Psoas muscle (tissue), 7 donors: ENCODE measurements at regions not wholly inside any gene's neighbourhood (a gene's known extent, or its start where the extent isn't known, plus 50 kb on each side); places are given as distances from the start of the nearest gene placed in this dataset.

Source experiments
- ATAC-seq, 4 donors: fragments of 200-7000 bp; cut with Tn5 transposase; one replicate each; pipeline ENCODE4 v1.9.1; 2020; ENCODE audit warnings: moderate library complexity in 3 of 4, mild to moderate bottlenecking in 2 of 4
- DNase-seq, 2 donors: peaks; one replicate each; pipeline ENCODE4 v3.0.0-alpha.2; 2020
- H3K27ac ChIP-seq: fragments of 200-600 bp; one replicate; pipeline ENCODE4 v1.8.0; 2022
- H3K27me3 ChIP-seq, 3 donors: fragments of 200-600 bp in 1 of 3; one replicate each; pipeline versions ENCODE4 v1.6.1 to v1.8.0; 2013 to 2022; ENCODE audit warnings: low read length in 2 of 3, mild to moderate bottlenecking in 2 of 3, moderate library complexity in 1 of 3; ENCODE audit not compliant: insufficient read depth in 3 of 3
- H3K36me3 ChIP-seq, 2 donors: fragments of 200-600 bp in 1 of 2; one replicate each; pipeline versions ENCODE4 v1.6.1 to v1.8.0; 2013 to 2022; ENCODE audit warnings: low read depth in 1 of 2, mild to moderate bottlenecking in 1 of 2, moderate library complexity in 1 of 2; ENCODE audit not compliant: insufficient read depth in 1 of 2
- H3K4me1 ChIP-seq: fragments of 200-600 bp; one replicate; pipeline ENCODE4 v1.8.0; 2022
- H3K4me3 ChIP-seq: fragments of 200-600 bp; one replicate; pipeline ENCODE4 v1.8.0; 2022; ENCODE audit warnings: mild to moderate bottlenecking
- H3K9me3 ChIP-seq: fragments of 200-600 bp; one replicate; pipeline ENCODE4 v1.8.0; 2022
- CTCF ChIP-seq: fragments of 200-600 bp; IDR thresholded peaks from one replicate; pipeline ENCODE4 v1.8.0; 2022; ENCODE audit warnings: antibody characterized with exemption
- WGBS, 3 donors: extraction: QIAGEN DNeasy Blood & Tissue Kit; methylation state at CpG; one replicate each; pipeline versions ENCODE4 v1.1.6 to v1.1.7; 2013; 5-methylcytosine and 5-hydroxymethylcytosine counted together
- intact Hi-C, 2 donors: fragments of 100-400 bp; cut with DNase I; formaldehyde crosslinking; loops; one replicate each; pipeline versions ENCODE4 v1.11.0 to v1.14.2; 2022
- donor health status: healthy with polysubstance abuse.
- donor health status: DM: no; HTN: no; CAD: no; lungs with moderate emphysema.
- donor health status: Bipolar disorder and iron deficiency.
- donor health status: healthy.
- donor health status: DM: yes; HTN: yes; CAD: no.
- donor health status: DM: no; HTN: no; CAD: no.
- donor health status: DM: yes; HTN: yes; CAD: no.

GRCh38 chr5:3839151-3839550 is 243.5 kb downstream of the IRX1 start:
- no peak overlapping the region for H3K27ac ChIP-seq
- no peaks in the 10 kb centered on the region for H3K4me1 ChIP-seq
- no peak for DNase-seq
- TF ChIP-seq CTCF: no peak
- intact Hi-C loops: no loop called here
- no peaks in the 10 kb centered on the region for H3K36me3 ChIP-seq
- 75 to 78% (median 77%) methylated on average over 2 of the region's 2 CpGs for WGBS, 3 donors
- peaks cover 0 to 2% (median 0%) of the 10 kb centered on the region in 3 donors for H3K27me3 ChIP-seq
- ATAC-seq: no peak
- no peaks in the 10 kb centered on the region for H3K9me3 ChIP-seq
- no peak overlapping the region for H3K4me3 ChIP-seq

- DNase-seq (no peak), ATAC-seq (no peak)
- Histone ChIP-seq H3K27ac (no peak overlapping the region), H3K4me1 (no peaks in the 10 kb centered on the region), H3K9me3 (no peaks in the 10 kb centered on the region), H3K4me3 (no peak overlapping the region), H3K27me3 (peaks cover 0 to 2% (median 0%) of the 10 kb centered on the region in 3 donors), H3K36me3 (no peaks in the 10 kb centered on the region)
- intact Hi-C loops: no loop called here
- 56 to 65% (median 59%) methylated on average over 6 of the region's 6 CpGs for WGBS, 3 donors
- no peak for TF ChIP-seq CTCF
Observed at GRCh38 chr5:3842591-3842990, 247.0 kb downstream of the IRX1 start.

- ATAC-seq: no peak
- H3K27ac ChIP-seq: no peak overlapping the region
- WGBS, 3 donors: 70 to 75% (median 72%) methylated on average over 6 of the region's 6 CpGs
- no peaks in the 10 kb centered on the region for H3K9me3 ChIP-seq
- H3K36me3 ChIP-seq: no peaks in the 10 kb centered on the region
- no peak for TF ChIP-seq CTCF
- H3K4me3 ChIP-seq: no peak overlapping the region
- DNase-seq: no peak
- peaks cover 0 to under 1% (median 0%) of the 10 kb centered on the region in 3 donors for H3K27me3 ChIP-seq
- no peaks in the 10 kb centered on the region for H3K4me1 ChIP-seq
- intact Hi-C loops: no loop called here
Observed at GRCh38 chr5:3843706-3844105, 248.1 kb downstream of the IRX1 start.

GRCh38 chr5:3844266-3844665 is 248.6 kb downstream of the IRX1 start:
- intact Hi-C loops: no loop called here
- no peak overlapping the region for H3K4me3 ChIP-seq
- 63 to 71% (median 69%) methylated on average over 7 of the region's 7 CpGs for WGBS, 3 donors
- H3K27me3 ChIP-seq: no peaks in the 10 kb centered on the region
- DNase-seq: no peak
- H3K27ac ChIP-seq: no peak overlapping the region
- no peaks in the 10 kb centered on the region for H3K4me1 ChIP-seq
- no peak for TF ChIP-seq CTCF
- ATAC-seq: no peak
- no peaks in the 10 kb centered on the region for H3K9me3 ChIP-seq
- no peaks in the 10 kb centered on the region for H3K36me3 ChIP-seq

- 45 to 73% (median 68%) methylated on average over 5 of the region's 5 CpGs for WGBS, 3 donors
- Histone ChIP-seq H3K27ac (no peak overlapping the region), H3K36me3 (no peaks in the 10 kb centered on the region), H3K4me3 (no peak overlapping the region), H3K4me1 (no peaks in the 10 kb centered on the region), H3K9me3 (no peaks in the 10 kb centered on the region), H3K27me3 (no peaks in the 10 kb centered on the region)
- ATAC-seq (no peak), DNase-seq (no peak)
- TF ChIP-seq CTCF: no peak
- intact Hi-C loops: no loop called here
Observed at GRCh38 chr5:3845230-3845629, 249.6 kb downstream of the IRX1 start.
